CD14-positive monocyte (primary cell): ENCODE measurements at regions not wholly inside any gene's neighbourhood (a gene's known extent, or its start where the extent isn't known, plus 50 kb on each side); places are given as distances from the start of the nearest gene placed in this dataset.

ENCODE experiments used
- DNase-seq, 3 donors: peaks; one replicate each; pipeline ENCODE4 v3.0.0-alpha.2; 2011 to 2022
- H2AFZ ChIP-seq: 2 replicates; pipeline ENCODE4 v1.6.0; 2012; ENCODE audit warnings: mild to moderate bottlenecking, low read depth, low read length, inconsistent platforms; ENCODE audit not compliant: insufficient read depth, poor library complexity, severe bottlenecking
- H3K27ac ChIP-seq, 2 donors: 1 replicate in 1 of 2; 2 replicates in 1 of 2; pipeline ENCODE4 v1.5.1; 2012 to 2013; ENCODE audit warnings: low read length in 2 of 2, control low read depth in 1 of 2, inconsistent platforms in 1 of 2, low read depth in 1 of 2, mild to moderate bottlenecking in 1 of 2
- H3K27me3 ChIP-seq, 2 donors: one replicate each; pipeline versions ENCODE4 v1.6.0 to v1.6.1; 2011 to 2013; ENCODE audit warnings: low read length in 2 of 2; ENCODE audit not compliant: control insufficient read depth in 2 of 2, insufficient read depth in 2 of 2
- H3K36me3 ChIP-seq, 2 donors: replicated peaks in 1 of 2; 1 replicate in 1 of 2; 2 replicates in 1 of 2; pipeline versions ENCODE4 v1.5.1 to v1.6.1; 2012 to 2013; ENCODE audit warnings: low read length in 2 of 2, control low read depth in 1 of 2, inconsistent platforms in 1 of 2, mild to moderate bottlenecking in 1 of 2; ENCODE audit not compliant: insufficient read depth in 2 of 2, control insufficient read depth in 1 of 2
- H3K4me1 ChIP-seq, 2 donors: 1 replicate in 1 of 2; 2 replicates in 1 of 2; pipeline versions ENCODE4 v1.5.1 to v1.6.1; 2012 to 2013; ENCODE audit warnings: low read length in 2 of 2, control low read depth in 1 of 2, inconsistent platforms in 1 of 2, mild to moderate bottlenecking in 1 of 2, moderate library complexity in 1 of 2; ENCODE audit not compliant: insufficient read depth in 2 of 2, control insufficient read depth in 1 of 2
- H3K4me2 ChIP-seq: replicated peaks from 2 replicates; pipeline ENCODE3; 2012; ENCODE audit warnings: low read length, moderate library complexity, mild to moderate bottlenecking; ENCODE audit not compliant: poor library complexity, severe bottlenecking; ENCODE audit errors: extremely low read depth
- H3K4me3 ChIP-seq, 3 experiments: fragments of 200-600 bp in 1 of 3; sonication (generic) in 1 of 3; replicated peaks in 1 of 3; 1 replicate in 2 of 3; 2 replicates in 1 of 3; pipeline ENCODE4 v1.5.1; 2011 to 2013; ENCODE audit warnings: low read length in 3 of 3, mild to moderate bottlenecking in 3 of 3, control low read depth in 2 of 3, low read depth in 2 of 3, inconsistent platforms in 1 of 3, moderate library complexity in 1 of 3
- H3K79me2 ChIP-seq: 2 replicates; pipeline ENCODE4 v1.6.0; 2012; ENCODE audit warnings: mild to moderate bottlenecking, control low read depth, inconsistent platforms, low read length, moderate library complexity; ENCODE audit not compliant: insufficient read depth
- H3K9ac ChIP-seq: 2 replicates; pipeline ENCODE4 v1.6.0; 2017; ENCODE audit warnings: low read length, mild to moderate bottlenecking; ENCODE audit not compliant: insufficient read depth, poor library complexity, severe bottlenecking
- H3K9me3 ChIP-seq, 2 donors: replicated peaks in 1 of 2; 1 replicate in 1 of 2; 2 replicates in 1 of 2; pipeline versions ENCODE4 v1.5.1 to v1.6.1; 2012 to 2013; ENCODE audit warnings: low read length in 2 of 2, control low read depth in 1 of 2; ENCODE audit not compliant: control insufficient read depth in 1 of 2, insufficient read depth in 1 of 2
- H4K20me1 ChIP-seq: 2 replicates; pipeline ENCODE4 v1.6.0; 2012; ENCODE audit warnings: mild to moderate bottlenecking, low read length, control low read depth, moderate library complexity; ENCODE audit not compliant: insufficient read depth
- H3K27ac Mint-ChIP-seq, 7 donors: one replicate each; pipeline ENCODE4 v1.8.0; 2020; ENCODE audit warnings: mild to moderate bottlenecking in 7 of 7, mixed read lengths in 7 of 7, moderate library complexity in 6 of 7, inconsistent platforms in 2 of 7
- H3K27me3 Mint-ChIP-seq, 3 donors: one replicate each; pipeline ENCODE4 v1.8.0; 2021 to 2022; ENCODE audit warnings: low read depth in 3 of 3, mild to moderate bottlenecking in 3 of 3, mixed read lengths in 3 of 3, moderate library complexity in 3 of 3, inconsistent platforms in 1 of 3
- H3K36me3 Mint-ChIP-seq, 2 donors: one replicate each; pipeline ENCODE4 v1.8.0; 2020; ENCODE audit warnings: mixed read lengths in 2 of 2, inconsistent platforms in 1 of 2, mild to moderate bottlenecking in 1 of 2
- H3K4me1 Mint-ChIP-seq: one replicate; pipeline ENCODE4 v1.8.0; 2020; ENCODE audit warnings: mild to moderate bottlenecking, mixed read lengths
- H3K4me3 Mint-ChIP-seq, 2 donors: one replicate each; pipeline ENCODE4 v1.8.0; 2020; ENCODE audit warnings: mild to moderate bottlenecking in 2 of 2, mixed read lengths in 2 of 2, moderate library complexity in 1 of 2
- H3K9me3 Mint-ChIP-seq, 7 donors: one replicate each; pipeline ENCODE4 v1.8.0; 2020 to 2022; ENCODE audit warnings: mixed read lengths in 7 of 7, mild to moderate bottlenecking in 6 of 7, moderate library complexity in 6 of 7, inconsistent platforms in 2 of 7
- WGBS: methylation state at CpG from one replicate; pipeline ENCODE4 v1.1.5; 2013; ENCODE audit warnings: missing lambda C conversion rate; ENCODE audit not compliant: insufficient coverage; 5-methylcytosine and 5-hydroxymethylcytosine counted together
- intact Hi-C, 2 donors: fragments of 100-400 bp; cut with micrococcal nuclease; formaldehyde crosslinking; loops; one replicate each; pipeline versions ENCODE4 v1.15.0 to v1.15.1; 2023
- TF ChIP-seq, protein P1 (sequence below): fragments of 200-600 bp; IDR thresholded peaks from one replicate; pipeline ENCODE4 v1.8.0; 2022; ENCODE audit warnings: antibody characterized with exemption, mild to moderate bottlenecking

DNA sequence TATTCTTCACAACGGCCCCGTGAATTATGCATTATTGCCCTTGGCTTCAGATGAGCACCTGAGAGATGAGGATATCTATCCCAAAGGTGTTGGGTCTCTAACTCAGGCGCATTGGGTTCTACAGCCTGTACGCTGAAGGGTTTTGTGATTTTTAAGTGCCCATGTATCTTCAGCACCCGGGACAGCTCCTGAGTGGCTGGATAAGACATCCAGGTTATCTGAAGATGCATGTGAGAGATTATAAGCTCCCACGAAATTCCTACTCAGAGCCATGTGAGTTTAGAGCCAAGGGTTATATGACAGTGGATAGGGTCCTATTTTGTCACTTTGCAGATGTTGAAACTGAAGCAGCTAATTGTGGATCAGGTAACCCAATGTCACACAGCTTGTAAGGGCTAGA, 612.3 kb upstream of the EEF2KMT start:
- TF ChIP-seq, protein P1, sequence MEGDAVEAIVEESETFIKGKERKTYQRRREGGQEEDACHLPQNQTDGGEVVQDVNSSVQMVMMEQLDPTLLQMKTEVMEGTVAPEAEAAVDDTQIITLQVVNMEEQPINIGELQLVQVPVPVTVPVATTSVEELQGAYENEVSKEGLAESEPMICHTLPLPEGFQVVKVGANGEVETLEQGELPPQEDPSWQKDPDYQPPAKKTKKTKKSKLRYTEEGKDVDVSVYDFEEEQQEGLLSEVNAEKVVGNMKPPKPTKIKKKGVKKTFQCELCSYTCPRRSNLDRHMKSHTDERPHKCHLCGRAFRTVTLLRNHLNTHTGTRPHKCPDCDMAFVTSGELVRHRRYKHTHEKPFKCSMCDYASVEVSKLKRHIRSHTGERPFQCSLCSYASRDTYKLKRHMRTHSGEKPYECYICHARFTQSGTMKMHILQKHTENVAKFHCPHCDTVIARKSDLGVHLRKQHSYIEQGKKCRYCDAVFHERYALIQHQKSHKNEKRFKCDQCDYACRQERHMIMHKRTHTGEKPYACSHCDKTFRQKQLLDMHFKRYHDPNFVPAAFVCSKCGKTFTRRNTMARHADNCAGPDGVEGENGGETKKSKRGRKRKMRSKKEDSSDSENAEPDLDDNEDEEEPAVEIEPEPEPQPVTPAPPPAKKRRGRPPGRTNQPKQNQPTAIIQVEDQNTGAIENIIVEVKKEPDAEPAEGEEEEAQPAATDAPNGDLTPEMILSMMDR: no peak
- Histone ChIP-seq H3K4me2 (no peak overlapping the region), H2AFZ (no peak overlapping the region), H3K9ac (no peak overlapping the region), H3K36me3 (no peaks in the 10 kb centered on the region), H3K9me3 (peaks cover 6 to 13% of the 10 kb centered on the region in 2 donors), H3K27ac (no peak overlapping the region), H3K27me3 (no peaks in the 10 kb centered on the region), H4K20me1 (no peaks in the 10 kb centered on the region), H3K4me1 (no peaks in the 10 kb centered on the region), H3K79me2 (no peaks in the 10 kb centered on the region), H3K4me3 (no peak overlapping the region)
- intact Hi-C loops: no loop called here
- H3K4me3 Mint-ChIP-seq: no peak overlapping the region
- H3K36me3 Mint-ChIP-seq: no peaks in the 10 kb centered on the region
- DNase-seq: no peak
- H3K4me1 Mint-ChIP-seq: no peaks in the 10 kb centered on the region
- H3K27me3 Mint-ChIP-seq: no peaks in the 10 kb centered on the region
- 0% methylated on average over 1 of the region's 6 CpGs for WGBS
- H3K9me3 Mint-ChIP-seq: peaks cover 0 to 15% (median 7%) of the 10 kb centered on the region in 7 donors
- no peak overlapping the region for H3K27ac Mint-ChIP-seq

DNA sequence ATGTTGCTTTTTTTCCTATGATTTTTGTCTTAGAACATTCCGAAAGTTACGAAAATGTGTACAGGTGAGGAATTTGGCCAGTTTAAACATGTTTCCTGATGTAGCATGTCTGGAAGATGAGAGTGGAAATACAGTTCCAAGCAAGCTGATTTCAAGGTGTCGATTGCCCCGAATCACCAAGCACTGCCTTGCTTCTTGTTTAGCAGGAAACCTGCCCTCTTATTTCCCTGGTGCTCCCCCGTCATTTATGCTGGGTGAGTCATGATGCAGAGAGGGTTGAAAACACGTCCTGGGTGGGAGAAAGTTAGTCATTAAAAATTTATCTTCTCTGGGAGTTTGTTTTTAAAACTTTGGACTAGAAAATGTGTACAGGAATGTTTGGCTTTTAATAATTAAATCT, 608.6 kb upstream of the EEF2KMT start:
- DNase-seq: no peak
- Mint-ChIP-seq H3K36me3 (no peaks in the 10 kb centered on the region), H3K4me1 (no peaks in the 10 kb centered on the region), H3K27ac (no peak overlapping the region), H3K27me3 (no peaks in the 10 kb centered on the region), H3K9me3 (peaks cover 1 to 26% (median 8%) of the 10 kb centered on the region in 7 donors), H3K4me3 (no peak overlapping the region)
- 67% methylated on average over 3 of the region's 6 CpGs for whole genome bisulfite sequencing
- Histone ChIP-seq H3K4me1 (no peaks in the 10 kb centered on the region), H3K79me2 (no peaks in the 10 kb centered on the region), H3K9me3 (peaks cover 20 to 22% of the 10 kb centered on the region in 2 donors), H3K4me3 (no peak overlapping the region), H3K4me2 (no peak overlapping the region), H3K27me3 (no peaks in the 10 kb centered on the region), H3K36me3 (no peaks in the 10 kb centered on the region), H3K9ac (no peak overlapping the region), H4K20me1 (no peaks in the 10 kb centered on the region), H2AFZ (no peak overlapping the region), H3K27ac (no peak overlapping the region)
- intact Hi-C loops: no loop called here
- TF ChIP-seq, protein P1: no peak
